WTC11 (cell line): ENCODE measurements at regions not wholly inside any gene's neighbourhood (a gene's known extent, or its start where the extent isn't known, plus 50 kb on each side); places are given as distances from the start of the nearest gene placed in this dataset.

Source experiments
- ATAC-seq: fragments of 200-7000 bp; cut with Tn5 transposase; 2 replicates; pipeline ENCODE4 v1.10.0; 2021; ENCODE audit warnings: mild to moderate bottlenecking, moderate library complexity
- CTCF ChIA-PET: fragments of 300-600 bp; sonication (Branson Sonifier 250); formaldehyde crosslinking; loops from one replicate; lab custom pipeline; 2021; ENCODE audit warnings: antibody characterized with exemption; lab: Charles Lee
- POLR2A ChIA-PET: fragments of 350-600 bp; sonication (Branson Sonifier 250); formaldehyde crosslinking; loops from one replicate; lab custom pipeline; 2021; ENCODE audit warnings: antibody characterized with exemption; lab: Charles Lee
- DNase-seq: peaks from one replicate; pipeline ENCODE4 v3.0.0; 2021; ENCODE audit warnings: low spot score
- H3K27ac Mint-ChIP-seq: 2 replicates; pipeline ENCODE4 v1.8.0; 2021; ENCODE audit warnings: mixed read lengths
- H3K27me3 Mint-ChIP-seq: 2 replicates; pipeline ENCODE4 v1.8.0; 2021; ENCODE audit warnings: low read depth, mild to moderate bottlenecking, moderate library complexity, mixed read lengths
- H3K36me3 Mint-ChIP-seq: 2 replicates; pipeline ENCODE4 v1.8.0; 2021; ENCODE audit warnings: mixed read lengths
- H3K4me1 Mint-ChIP-seq: 2 replicates; pipeline ENCODE4 v1.8.0; 2022; ENCODE audit warnings: mixed read lengths
- H3K4me3 Mint-ChIP-seq: 2 replicates; pipeline ENCODE4 v1.8.0; 2021; ENCODE audit warnings: mild to moderate bottlenecking, moderate library complexity, mixed read lengths
- H3K9me3 Mint-ChIP-seq: 2 replicates; pipeline ENCODE4 v1.8.0; 2021; ENCODE audit warnings: mixed read lengths
- ARID4B ChIP-seq: sonication (generic); formaldehyde crosslinking; IDR thresholded peaks from 2 replicates; pipeline ENCODE4 v1.8.0; 2023; ENCODE audit warnings: missing genetic modification reagents, mild to moderate bottlenecking, borderline replicate concordance
- ATF1 ChIP-seq: sonication (generic); formaldehyde crosslinking; IDR thresholded peaks from 2 replicates; pipeline ENCODE4 v1.8.1; 2023; ENCODE audit warnings: mild to moderate bottlenecking, moderate library complexity, missing genetic modification reagents
- ELF4 ChIP-seq: sonication (generic); formaldehyde crosslinking; IDR thresholded peaks from 2 replicates; pipeline ENCODE4 v1.8.1; 2022; ENCODE audit warnings: low read depth, mild to moderate bottlenecking, moderate library complexity, missing genetic modification reagents
- ESRRA ChIP-seq: sonication (generic); formaldehyde crosslinking; IDR thresholded peaks from 2 replicates; pipeline ENCODE4 v1.8.1; 2022; ENCODE audit warnings: mild to moderate bottlenecking, missing genetic modification reagents, borderline replicate concordance
- ETV6 ChIP-seq: sonication (generic); formaldehyde crosslinking; IDR thresholded peaks from 2 replicates; pipeline ENCODE4 v1.8.1; 2022; ENCODE audit warnings: mild to moderate bottlenecking, missing genetic modification reagents
- FOXP4 ChIP-seq: sonication (generic); formaldehyde crosslinking; IDR thresholded peaks from 2 replicates; pipeline ENCODE4 v1.8.0; 2022; ENCODE audit warnings: mild to moderate bottlenecking, missing genetic modification reagents
- HMGXB4 ChIP-seq: sonication (generic); formaldehyde crosslinking; IDR thresholded peaks from 2 replicates; pipeline ENCODE4 v1.8.1; 2023; ENCODE audit warnings: mild to moderate bottlenecking, moderate library complexity, missing genetic modification reagents
- MAX ChIP-seq: sonication (generic); formaldehyde crosslinking; IDR thresholded peaks from 2 replicates; pipeline ENCODE4 v1.8.0; 2022; ENCODE audit warnings: mild to moderate bottlenecking, missing genetic modification reagents
- MXD4 ChIP-seq: fragments of 250-450 bp; sonication (Bioruptor Pico); IDR thresholded peaks from 2 replicates; pipeline ENCODE4 v1.8.0; 2021; ENCODE audit warnings: mild to moderate bottlenecking, moderate library complexity, borderline replicate concordance
- MYBL2 ChIP-seq: sonication (generic); formaldehyde crosslinking; IDR thresholded peaks from 2 replicates; pipeline ENCODE4 v1.8.1; 2023; ENCODE audit warnings: mild to moderate bottlenecking, moderate library complexity, missing genetic modification reagents
- NFATC4 ChIP-seq: fragments of 250-450 bp; sonication (Bioruptor Pico); IDR thresholded peaks from 2 replicates; pipeline ENCODE4 v1.9.0; 2021; ENCODE audit warnings: mild to moderate bottlenecking
- NFE2L1 ChIP-seq: sonication (generic); formaldehyde crosslinking; IDR thresholded peaks from 2 replicates; pipeline ENCODE4 v1.8.1; 2023; ENCODE audit warnings: missing genetic modification reagents
- SOX15 ChIP-seq: fragments of 250-450 bp; sonication (Bioruptor Pico); IDR thresholded peaks from 2 replicates; pipeline ENCODE4 v1.9.0; 2021; ENCODE audit warnings: mild to moderate bottlenecking
- SP1 ChIP-seq: sonication (generic); formaldehyde crosslinking; conservative IDR thresholded peaks from 2 replicates; pipeline ENCODE4 v1.8.1; 2022; ENCODE audit warnings: missing genetic modification reagents
- TCF7 ChIP-seq: sonication (generic); formaldehyde crosslinking; IDR thresholded peaks from 2 replicates; pipeline ENCODE4 v1.8.0; 2022; ENCODE audit warnings: mild to moderate bottlenecking, low read depth, missing genetic modification reagents, moderate library complexity
- USF2 ChIP-seq: sonication (generic); formaldehyde crosslinking; IDR thresholded peaks from 2 replicates; pipeline ENCODE4 v1.8.1; 2023; ENCODE audit warnings: mild to moderate bottlenecking, missing genetic modification reagents, moderate library complexity
- ZBTB43 ChIP-seq: sonication (generic); formaldehyde crosslinking; IDR thresholded peaks from 2 replicates; pipeline ENCODE4 v1.8.1; 2023; ENCODE audit warnings: mild to moderate bottlenecking, missing genetic modification reagents
- ZNF219 ChIP-seq: sonication (generic); formaldehyde crosslinking; IDR thresholded peaks from 2 replicates; pipeline ENCODE4 v1.8.0; 2023; ENCODE audit warnings: missing genetic modification reagents, mild to moderate bottlenecking, borderline replicate concordance
- ZNF232 ChIP-seq: sonication (generic); formaldehyde crosslinking; IDR thresholded peaks from 2 replicates; pipeline ENCODE4 v1.8.0; 2022; ENCODE audit warnings: mild to moderate bottlenecking, missing genetic modification reagents
- ZNF281 ChIP-seq: sonication (generic); formaldehyde crosslinking; IDR thresholded peaks from 2 replicates; pipeline ENCODE4 v1.8.0; 2023; ENCODE audit warnings: mild to moderate bottlenecking, missing genetic modification reagents
- ZNF396 ChIP-seq: fragments of 250-450 bp; sonication (Bioruptor Pico); IDR thresholded peaks from 2 replicates; pipeline ENCODE4 v1.8.0; 2021; ENCODE audit warnings: mild to moderate bottlenecking, moderate library complexity, borderline replicate concordance

- no peak for TF ChIP-seq HMGXB4 (CRISPR knock-in tag)
- TF ChIP-seq, all 79 proteins: peak for 0
These were observed 242.4 kb downstream of the BMP7 start (continued) for GRCh38 chr20:57023997-57024396.

GRCh38 chr20:57024849-57025248 lies 241.6 kb downstream of the BMP7 start:
- no peak for DNase-seq
- no peak overlapping the region for H3K4me3 Mint-ChIP-seq
- ATAC-seq: no peak
- H3K4me1 Mint-ChIP-seq: peaks cover 29% of the 10 kb centered on the region
- TF ChIP-seq NFE2L1: no peak
- no peak for TF ChIP-seq SOX15 (CRISPR knock-in tag)
- no peak for TF ChIP-seq USF2
- no peak for TF ChIP-seq TCF7 (CRISPR knock-in tag)
- TF ChIP-seq ZNF219 (CRISPR knock-in tag): no peak
- no peak for TF ChIP-seq SP1 (CRISPR knock-in tag)
- no peak for TF ChIP-seq NFATC4
- TF ChIP-seq ESRRA (CRISPR knock-in tag): no peak
- no peak for TF ChIP-seq ZNF232 (CRISPR knock-in tag)
- no peak for TF ChIP-seq ETV6
- TF ChIP-seq ATF1: no peak
- POLR2A ChIA-PET: no interaction called here
- peaks cover 12% of the 10 kb centered on the region for H3K9me3 Mint-ChIP-seq
- CTCF ChIA-PET: interaction anchor here (1.1 to 1.9 kb wide), 2 partner anchors 36 to 51 kb away, joined by 4 to 8 read pairs; no protein-coding TSS in a partner anchor
- H3K27me3 Mint-ChIP-seq: peaks cover 4% of the 10 kb centered on the region; the same call in 1 of the 2 replicates
- H3K27ac Mint-ChIP-seq: no peak overlapping the region
- no peaks in the 10 kb centered on the region for H3K36me3 Mint-ChIP-seq

- Mint-ChIP-seq H3K9me3 (peaks cover 12% of the 10 kb centered on the region), H3K4me3 (no peak overlapping the region), H3K27me3 (peaks cover under 1% of the 10 kb centered on the region; the same call in 1 of the 2 replicates), H3K4me1 (peaks cover 33% of the 10 kb centered on the region), H3K36me3 (no peaks in the 10 kb centered on the region), H3K27ac (no peak overlapping the region)
- ChIA-PET CTCF (interaction anchor here (1.1 to 1.9 kb wide), 2 partner anchors 35 to 51 kb away, joined by 4 to 8 read pairs; no protein-coding TSS in a partner anchor), POLR2A (no interaction called here)
- DNase-seq (no peak), ATAC-seq (no peak)
- TF ChIP-seq ELF4 (CRISPR knock-in tag) (no peak), NFE2L1 (no peak), MAX (no peak), FOXP4 (CRISPR knock-in tag) (no peak), ZNF281 (CRISPR knock-in tag) (no peak), MXD4 (CRISPR knock-in tag) (no peak), ESRRA (CRISPR knock-in tag) (no peak), ARID4B (no peak), ZNF396 (CRISPR knock-in tag) (no peak), ZBTB43 (CRISPR knock-in tag) (no peak), MYBL2 (no peak)
These were observed 241.2 kb downstream of the BMP7 start for GRCh38 chr20:57025261-57025660.
